CD4-positive, alpha-beta memory T cell (primary cell): ENCODE measurements at regions not wholly inside any gene's neighbourhood (a gene's known extent, or its start where the extent isn't known, plus 50 kb on each side); places are given as distances from the start of the nearest gene placed in this dataset.

ENCODE experiments used
- CTCF ChIA-PET: fragments of 350-600 bp; sonication (Branson Sonifier 250); formaldehyde crosslinking; loops from one replicate; lab custom pipeline; 2021; ENCODE audit warnings: inconsistent platforms; ENCODE audit not compliant: partially characterized antibody; lab: Charles Lee
- POLR2A ChIA-PET: fragments of 350-600 bp; sonication (Branson Sonifier 250); formaldehyde crosslinking; loops from one replicate; lab custom pipeline; 2021; ENCODE audit not compliant: partially characterized antibody; lab: Charles Lee
- DNase-seq, 5 donors: peaks; one replicate each; pipeline versions ENCODE4 v3.0.0 to v3.0.0-alpha.2; 2020 to 2022; ENCODE audit warnings: mixed read lengths in 1 of 5
- H3K27ac ChIP-seq: one replicate; pipeline ENCODE4 v1.7.0; 2013; ENCODE audit warnings: low read depth, low read length
- H3K27me3 ChIP-seq: 2 replicates; pipeline ENCODE4 v1.7.0; 2013; ENCODE audit warnings: mild to moderate bottlenecking, low read length, moderate library complexity; ENCODE audit not compliant: insufficient read depth
- H3K36me3 ChIP-seq: 2 replicates; pipeline ENCODE4 v1.7.0; 2013; ENCODE audit warnings: mild to moderate bottlenecking, low read length, moderate library complexity; ENCODE audit not compliant: insufficient read depth
- H3K4me1 ChIP-seq: 2 replicates; pipeline ENCODE4 v1.7.0; 2013; ENCODE audit warnings: mild to moderate bottlenecking, low read length, moderate library complexity; ENCODE audit not compliant: insufficient read depth
- H3K4me3 ChIP-seq, 2 donors: one replicate each; pipeline ENCODE4 v1.7.0; 2013; ENCODE audit warnings: low read length in 2 of 2, mild to moderate bottlenecking in 1 of 2
- H3K9me3 ChIP-seq, 2 donors: one replicate each; pipeline ENCODE4 v1.7.0; 2013; ENCODE audit warnings: low read length in 2 of 2, control low read depth in 1 of 2; ENCODE audit not compliant: control insufficient read depth in 1 of 2
- H3K27ac Mint-ChIP-seq, 7 donors: one replicate each; pipeline ENCODE4 v1.8.0; 2020 to 2021; ENCODE audit warnings: mixed read lengths in 7 of 7, mild to moderate bottlenecking in 6 of 7, inconsistent platforms in 3 of 7, moderate library complexity in 3 of 7
- H3K27me3 Mint-ChIP-seq, 2 donors: one replicate each; pipeline ENCODE4 v1.8.0; 2020 to 2021; ENCODE audit warnings: mixed read lengths in 2 of 2
- H3K36me3 Mint-ChIP-seq, 2 donors: one replicate each; pipeline ENCODE4 v1.8.0; 2020 to 2021; ENCODE audit warnings: mixed read lengths in 2 of 2, inconsistent platforms in 1 of 2, mild to moderate bottlenecking in 1 of 2
- H3K4me1 Mint-ChIP-seq, 4 donors: one replicate each; pipeline ENCODE4 v1.8.0; 2020 to 2021; ENCODE audit warnings: mixed read lengths in 4 of 4, mild to moderate bottlenecking in 1 of 4
- H3K4me3 Mint-ChIP-seq, 8 donors: one replicate each; pipeline ENCODE4 v1.8.0; 2020 to 2021; ENCODE audit warnings: mixed read lengths in 8 of 8, mild to moderate bottlenecking in 7 of 8, moderate library complexity in 6 of 8, inconsistent platforms in 3 of 8
- H3K9me3 Mint-ChIP-seq, 8 donors: one replicate each; pipeline ENCODE4 v1.8.0; 2020 to 2021; ENCODE audit warnings: mixed read lengths in 8 of 8, mild to moderate bottlenecking in 5 of 8, inconsistent platforms in 3 of 8, moderate library complexity in 1 of 8
- intact Hi-C: fragments of 100-400 bp; cut with micrococcal nuclease; formaldehyde crosslinking; loops from one replicate; pipeline ENCODE4 v1.15.1; 2023

DNA sequence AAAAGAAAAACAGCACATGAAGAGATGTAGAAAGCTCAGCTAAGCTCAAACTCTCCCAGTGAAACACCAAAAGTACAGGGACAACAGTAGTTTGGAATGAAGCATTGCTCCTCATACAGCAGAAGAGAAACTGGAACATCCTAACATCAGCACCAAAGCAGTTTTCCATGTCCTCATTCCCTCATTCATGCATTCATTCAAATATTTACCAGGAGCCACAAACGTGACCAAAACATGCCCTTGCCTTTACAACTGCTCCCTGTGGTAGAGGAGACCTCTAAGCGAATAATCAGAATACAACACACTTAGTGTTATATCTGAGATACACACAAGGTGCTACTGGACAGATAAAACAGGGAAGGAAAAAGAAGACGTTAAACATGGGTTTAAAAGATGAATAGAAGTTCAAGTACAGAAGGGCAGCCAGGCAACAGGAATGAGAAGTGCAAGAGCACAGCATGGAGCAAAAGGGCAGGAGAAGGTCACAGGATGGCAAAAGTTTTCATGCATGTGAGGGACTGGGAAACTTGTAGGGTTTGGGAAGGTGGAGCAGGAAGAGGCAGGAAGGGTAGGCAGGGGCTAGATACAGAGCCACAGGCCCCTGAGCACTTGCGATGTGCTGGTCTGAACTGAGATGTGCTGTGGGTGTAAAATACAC is 58.5 kb upstream of the LMCD1 start:
- Mint-ChIP-seq H3K27me3 (peaks cover 5 to 7% of the 10 kb centered on the region in 2 donors), H3K4me1 (peaks cover 0 to 2% (median under 1%) of the 10 kb centered on the region in 4 donors), H3K36me3 (no peaks in the 10 kb centered on the region), H3K4me3 (no peak overlapping the region), H3K27ac (no peak overlapping the region), H3K9me3 (peaks cover 0 to 5% (median 2%) of the 10 kb centered on the region in 8 donors)
- Histone ChIP-seq H3K4me3 (no peak overlapping the region), H3K36me3 (no peaks in the 10 kb centered on the region), H3K9me3 (no peaks in the 10 kb centered on the region), H3K27me3 (no peaks in the 10 kb centered on the region), H3K4me1 (peaks cover 4% of the 10 kb centered on the region), H3K27ac (no peak overlapping the region)
- CTCF ChIA-PET: interaction anchor here (1.5 to 1.8 kb wide), 3 partner anchors 26 to 327 kb away, joined by 3 to 7 read pairs (median 4); no protein-coding TSS in a partner anchor
- no peak for DNase-seq
- POLR2A ChIA-PET: no interaction called here
- intact Hi-C loops: no loop called here

DNA sequence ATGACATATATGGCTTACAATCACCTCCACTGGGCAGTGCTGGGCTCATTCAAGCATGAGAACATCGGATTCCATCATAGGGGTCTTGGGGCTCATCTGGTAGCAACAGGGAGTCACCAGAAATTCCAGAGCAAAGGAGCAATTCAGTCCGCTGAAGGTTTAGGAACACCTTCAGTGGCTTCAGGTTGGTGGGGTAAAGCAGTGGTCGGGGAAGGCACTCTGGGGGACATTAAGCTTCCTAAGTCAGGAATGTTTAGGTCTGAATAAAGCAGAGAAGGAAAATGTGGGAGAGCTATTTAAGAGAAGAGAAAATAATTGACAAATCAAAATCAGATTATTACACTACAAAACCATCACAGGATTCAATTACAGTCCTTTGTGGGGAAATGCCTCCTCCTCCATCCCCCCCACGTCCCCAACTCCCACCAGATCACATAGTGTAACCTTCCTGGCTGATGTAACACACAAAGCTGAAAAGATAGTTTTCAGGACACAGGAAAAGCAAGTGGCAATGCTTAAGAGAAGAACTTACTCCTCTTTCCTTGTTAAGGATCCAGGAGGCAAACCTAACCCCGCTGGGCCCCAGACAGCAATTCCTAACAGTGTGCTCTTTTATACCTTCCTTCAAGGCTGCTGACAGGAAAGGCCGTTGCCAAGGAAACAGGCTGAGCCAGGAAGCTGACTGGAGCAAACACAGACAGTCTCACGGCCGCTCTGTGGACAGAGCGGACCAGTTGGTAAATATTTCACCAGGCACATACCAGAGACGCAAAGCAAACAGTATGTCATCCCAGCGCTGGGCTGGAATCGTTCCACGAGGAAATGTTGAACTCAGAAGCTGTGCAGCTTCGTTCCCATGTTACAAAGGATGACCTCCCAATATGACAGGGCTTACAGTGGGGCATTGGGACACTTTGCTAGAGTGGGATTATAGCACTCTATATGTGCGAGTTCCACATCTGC is 57.5 kb upstream of the LMCD1 start:
- no peaks in the 10 kb centered on the region for H3K27me3 ChIP-seq
- H3K4me1 ChIP-seq: peaks cover 4% of the 10 kb centered on the region
- Mint-ChIP-seq H3K4me3 (no peak overlapping the region), H3K9me3 (no peaks in the 10 kb centered on the region), H3K36me3 (no peaks in the 10 kb centered on the region), H3K27ac (no peak overlapping the region), H3K4me1 (peaks cover 0 to 2% (median under 1%) of the 10 kb centered on the region in 4 donors), H3K27me3 (peaks cover 5 to 7% of the 10 kb centered on the region in 2 donors)
- H3K4me3 ChIP-seq: no peak overlapping the region
- no peaks in the 10 kb centered on the region for H3K36me3 ChIP-seq
- intact Hi-C loops: no loop called here
- no peak for DNase-seq
- no peaks in the 10 kb centered on the region for H3K9me3 ChIP-seq
- H3K27ac ChIP-seq: no peak overlapping the region
- ChIA-PET POLR2A (no interaction called here), CTCF (no interaction called here)

DNA sequence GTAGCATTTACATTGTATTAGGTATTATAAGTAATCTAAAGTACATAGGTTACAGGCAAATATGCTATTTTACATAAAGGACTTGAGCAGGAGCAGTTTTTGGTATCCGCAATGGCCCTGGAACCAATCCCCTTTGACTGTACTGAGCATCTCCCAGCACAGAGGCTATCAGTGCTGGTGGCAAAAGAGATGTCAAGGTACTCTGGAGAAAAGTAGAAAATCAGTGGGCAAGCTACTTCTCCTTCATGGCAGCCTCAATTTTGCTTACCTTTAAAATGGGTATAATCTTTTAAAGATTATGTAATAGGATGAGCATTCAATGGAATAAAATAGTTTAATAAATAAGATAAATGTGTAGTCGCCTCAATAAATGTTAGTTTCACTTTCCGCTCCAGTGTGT is 56.7 kb upstream of the LMCD1 start:
- Histone ChIP-seq H3K4me1 (peaks cover 4% of the 10 kb centered on the region), H3K27ac (no peak overlapping the region), H3K27me3 (no peaks in the 10 kb centered on the region), H3K4me3 (no peak overlapping the region), H3K36me3 (no peaks in the 10 kb centered on the region), H3K9me3 (no peaks in the 10 kb centered on the region)
- Mint-ChIP-seq H3K4me1 (peaks cover 0 to 2% (median under 1%) of the 10 kb centered on the region in 4 donors), H3K9me3 (no peaks in the 10 kb centered on the region), H3K4me3 (no peak overlapping the region), H3K27ac (no peak overlapping the region), H3K27me3 (peaks cover 5 to 9% of the 10 kb centered on the region in 2 donors), H3K36me3 (no peaks in the 10 kb centered on the region)
- ChIA-PET CTCF (no interaction called here), POLR2A (no interaction called here)
- intact Hi-C loops: no loop called here
- DNase-seq: no peak

DNA sequence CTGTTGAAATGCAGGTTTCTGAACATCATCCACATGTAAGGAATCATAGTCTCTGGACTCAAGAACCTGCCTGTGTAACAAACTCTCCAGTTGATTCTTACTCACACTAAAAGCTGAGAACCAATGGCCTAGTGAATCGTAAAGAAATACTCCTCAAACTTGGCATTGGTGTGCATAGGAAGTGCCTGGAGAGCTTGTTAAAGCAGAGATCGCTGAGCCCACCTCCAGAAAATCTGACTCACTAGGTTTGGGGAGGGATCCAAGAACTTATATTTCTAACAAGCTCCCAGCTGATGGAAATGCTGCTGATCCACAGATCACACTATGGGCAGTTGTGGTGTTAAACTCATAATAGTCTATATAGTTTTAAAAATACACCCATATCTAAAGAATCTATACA is 55.8 kb upstream of the LMCD1 start:
- DNase-seq: no peak
- H3K27ac ChIP-seq: no peak overlapping the region
- CTCF ChIA-PET: no interaction called here
- no peaks in the 10 kb centered on the region for H3K36me3 ChIP-seq
- POLR2A ChIA-PET: no interaction called here
- no peak overlapping the region for H3K27ac Mint-ChIP-seq
- peaks cover 4% of the 10 kb centered on the region for H3K4me1 ChIP-seq
- no peak overlapping the region for H3K4me3 Mint-ChIP-seq
- H3K27me3 ChIP-seq: no peaks in the 10 kb centered on the region
- peaks cover 0 to 2% (median under 1%) of the 10 kb centered on the region in 4 donors for H3K4me1 Mint-ChIP-seq
- intact Hi-C loops: no loop called here
- no peaks in the 10 kb centered on the region for H3K9me3 ChIP-seq
- H3K36me3 Mint-ChIP-seq: no peaks in the 10 kb centered on the region
- no peak overlapping the region for H3K4me3 ChIP-seq
- H3K27me3 Mint-ChIP-seq: peaks cover 5 to 9% of the 10 kb centered on the region in 2 donors
- H3K9me3 Mint-ChIP-seq: peaks cover 0 to 2% (median 0%) of the 10 kb centered on the region in 8 donors

DNA sequence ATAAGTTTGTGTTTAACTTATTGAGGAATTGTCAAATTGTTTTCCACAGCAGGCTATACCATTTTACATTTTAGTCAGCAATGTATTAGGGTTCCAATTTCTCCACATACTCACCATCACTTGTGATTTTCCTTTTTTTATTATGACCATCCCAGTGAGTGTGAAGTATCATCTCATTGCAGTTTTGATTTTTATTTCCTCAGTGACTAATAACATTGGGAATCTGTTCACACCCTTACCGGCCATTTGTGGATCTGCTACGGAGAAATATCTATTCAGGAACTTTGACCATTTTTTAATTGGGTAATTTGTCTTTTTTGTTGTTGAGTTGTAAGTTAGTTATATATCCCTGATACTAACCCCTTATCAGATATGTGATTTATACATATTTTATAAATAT is 54.8 kb upstream of the LMCD1 start:
- ChIA-PET CTCF (no interaction called here), POLR2A (no interaction called here)
- Mint-ChIP-seq H3K27me3 (peaks cover 8 to 9% of the 10 kb centered on the region in 2 donors), H3K9me3 (peaks cover 0 to 2% (median 0%) of the 10 kb centered on the region in 8 donors), H3K36me3 (no peaks in the 10 kb centered on the region), H3K27ac (no peak overlapping the region), H3K4me1 (peaks cover 0 to 2% (median under 1%) of the 10 kb centered on the region in 4 donors), H3K4me3 (no peak overlapping the region)
- Histone ChIP-seq H3K27ac (no peak overlapping the region), H3K36me3 (no peaks in the 10 kb centered on the region), H3K9me3 (no peaks in the 10 kb centered on the region), H3K4me1 (peaks cover 4% of the 10 kb centered on the region), H3K4me3 (no peak overlapping the region), H3K27me3 (no peaks in the 10 kb centered on the region)
- DNase-seq: no peak
- intact Hi-C loops: no loop called here

DNA sequence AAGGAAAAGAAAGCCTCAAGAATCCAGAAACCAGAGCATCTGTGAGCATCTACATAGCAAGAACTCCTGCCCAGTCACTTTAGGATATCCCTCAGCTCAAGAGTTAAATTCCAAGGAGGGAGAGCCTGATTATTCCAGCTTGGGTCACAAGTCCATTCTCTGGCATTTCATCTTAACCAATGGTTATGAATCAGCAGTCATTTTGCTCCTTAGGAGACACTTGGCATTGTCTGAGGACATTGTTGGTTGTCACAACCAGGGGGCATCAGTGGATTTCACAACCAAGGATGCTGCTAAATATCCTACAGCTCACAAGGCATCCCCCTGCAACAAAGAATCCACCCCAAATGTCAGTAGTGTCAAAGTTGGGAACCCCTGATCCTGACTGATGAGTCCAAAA is 51.0 kb upstream of the LMCD1 start:
- H3K4me1 Mint-ChIP-seq: peaks cover 0 to 1% (median 0%) of the 10 kb centered on the region in 4 donors
- no peaks in the 10 kb centered on the region for H3K27me3 ChIP-seq
- no peaks in the 10 kb centered on the region for H3K36me3 Mint-ChIP-seq
- no peak overlapping the region for H3K4me3 Mint-ChIP-seq
- no peak for DNase-seq
- H3K27me3 Mint-ChIP-seq: peaks cover 9 to 12% of the 10 kb centered on the region in 2 donors
- H3K27ac Mint-ChIP-seq: no peak overlapping the region
- no peak overlapping the region for H3K27ac ChIP-seq
- ChIA-PET POLR2A (no interaction called here), CTCF (interaction anchor here (1.8 kb wide), 1 partner anchor 172 kb away, joined by 3 read pairs; no protein-coding TSS in a partner anchor)
- intact Hi-C loops: no loop called here
- H3K4me3 ChIP-seq: no peak overlapping the region
- no peaks in the 10 kb centered on the region for H3K9me3 ChIP-seq
- H3K4me1 ChIP-seq: no peaks in the 10 kb centered on the region
- peaks cover 0 to 2% (median 0%) of the 10 kb centered on the region in 8 donors for H3K9me3 Mint-ChIP-seq
- no peaks in the 10 kb centered on the region for H3K36me3 ChIP-seq

DNA sequence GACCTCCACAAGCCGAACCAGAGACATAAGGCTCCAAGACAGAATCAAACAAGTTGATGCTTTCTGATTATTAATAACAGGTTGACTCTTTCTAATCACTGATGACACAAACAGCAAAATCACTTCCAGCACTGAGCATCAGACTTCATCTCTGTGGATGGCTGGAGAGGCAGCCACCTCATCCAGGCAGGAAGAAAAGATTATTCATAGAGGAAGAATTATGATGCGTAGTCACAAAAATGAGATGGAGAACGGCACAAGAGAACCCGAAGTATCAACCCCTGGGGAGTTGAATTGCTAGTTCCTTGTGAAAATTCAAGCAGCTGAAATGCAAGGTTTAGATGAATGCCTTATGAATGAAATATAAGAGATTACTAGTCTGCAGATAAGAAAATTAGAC is 49.9 kb upstream of the LMCD1 start:
- Mint-ChIP-seq H3K9me3 (peaks cover 0 to 2% (median 0%) of the 10 kb centered on the region in 8 donors), H3K27me3 (peaks cover 3 to 12% of the 10 kb centered on the region in 2 donors), H3K36me3 (no peaks in the 10 kb centered on the region), H3K27ac (no peak overlapping the region), H3K4me3 (no peak overlapping the region), H3K4me1 (peaks cover 0 to 1% (median 0%) of the 10 kb centered on the region in 4 donors)
- POLR2A ChIA-PET: no interaction called here
- CTCF ChIA-PET: interaction anchor here (1.8 kb wide), 1 partner anchor 170 kb away, joined by 3 read pairs; no protein-coding TSS in a partner anchor
- H3K4me1 ChIP-seq: no peaks in the 10 kb centered on the region
- H3K4me3 ChIP-seq: no peak overlapping the region
- no peak overlapping the region for H3K27ac ChIP-seq
- H3K9me3 ChIP-seq: no peaks in the 10 kb centered on the region
- intact Hi-C loops: no loop called here
- DNase-seq: no peak
- no peaks in the 10 kb centered on the region for H3K36me3 ChIP-seq
- H3K27me3 ChIP-seq: no peaks in the 10 kb centered on the region
